ENCODE measurements at regions not wholly inside any gene's neighbourhood (a gene's known extent, or its start where the extent isn't known, plus 50 kb on each side); places are given as distances from the start of the nearest gene placed in this dataset.
"Not testable (repeated sequence)": the region's sequence is repeated elsewhere in the genome, so short reads cannot be mapped to it uniquely, and the experiment has no call there.

DNA sequence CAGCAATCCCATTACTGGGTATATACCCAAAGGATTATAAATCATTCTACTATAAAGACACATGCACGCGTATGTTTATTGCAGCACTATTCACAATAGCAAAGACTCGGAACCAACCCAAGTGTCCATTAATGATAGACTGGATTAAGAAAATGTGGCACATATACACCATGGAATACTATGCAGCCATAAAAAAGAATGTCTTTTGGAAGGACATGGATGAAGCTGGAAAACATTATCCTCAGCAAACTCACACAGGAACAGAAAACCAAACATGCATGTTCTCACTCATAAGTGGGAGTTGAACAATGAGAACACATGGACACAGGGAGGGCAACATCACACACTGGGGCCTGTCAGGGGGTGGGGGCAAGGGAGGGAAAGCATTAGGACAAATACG, 143.7 kb upstream of the IVNS1ABP start:
- not testable (repeated sequence) for DNase-seq

DNA sequence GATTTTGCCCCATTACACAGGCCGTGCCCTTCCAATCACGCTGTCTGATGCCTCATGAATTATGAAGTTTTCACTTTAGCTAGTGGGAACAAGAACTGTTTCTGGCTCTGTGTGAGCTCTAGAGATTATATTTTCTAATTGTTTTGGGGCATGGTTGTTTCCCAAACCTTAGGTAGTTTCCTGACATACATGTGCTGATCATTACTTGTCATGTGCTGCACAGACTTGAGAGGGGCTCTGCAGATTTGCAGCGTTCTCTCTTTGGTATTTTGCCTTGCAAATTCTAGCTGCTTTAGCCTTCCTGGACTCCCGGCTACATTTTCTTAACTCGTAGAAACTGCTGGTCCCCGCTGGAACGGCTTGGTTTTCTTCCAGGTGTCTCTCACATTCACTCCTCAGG, 142.1 kb upstream of the IVNS1ABP start:
- no peak for DNase-seq

GRCh38 chr1:185458670-185459069, 141.6 kb upstream of the IVNS1ABP start:
- no peak for DNase-seq

- DNase-seq = no peak
These were observed 136.6 kb upstream of the IVNS1ABP start for GRCh38 chr1:185453496-185454192.

- DNase-seq = no peak
These were observed 133.9 kb upstream of the IVNS1ABP start for GRCh38 chr1:185450917-185451316.

DNA sequence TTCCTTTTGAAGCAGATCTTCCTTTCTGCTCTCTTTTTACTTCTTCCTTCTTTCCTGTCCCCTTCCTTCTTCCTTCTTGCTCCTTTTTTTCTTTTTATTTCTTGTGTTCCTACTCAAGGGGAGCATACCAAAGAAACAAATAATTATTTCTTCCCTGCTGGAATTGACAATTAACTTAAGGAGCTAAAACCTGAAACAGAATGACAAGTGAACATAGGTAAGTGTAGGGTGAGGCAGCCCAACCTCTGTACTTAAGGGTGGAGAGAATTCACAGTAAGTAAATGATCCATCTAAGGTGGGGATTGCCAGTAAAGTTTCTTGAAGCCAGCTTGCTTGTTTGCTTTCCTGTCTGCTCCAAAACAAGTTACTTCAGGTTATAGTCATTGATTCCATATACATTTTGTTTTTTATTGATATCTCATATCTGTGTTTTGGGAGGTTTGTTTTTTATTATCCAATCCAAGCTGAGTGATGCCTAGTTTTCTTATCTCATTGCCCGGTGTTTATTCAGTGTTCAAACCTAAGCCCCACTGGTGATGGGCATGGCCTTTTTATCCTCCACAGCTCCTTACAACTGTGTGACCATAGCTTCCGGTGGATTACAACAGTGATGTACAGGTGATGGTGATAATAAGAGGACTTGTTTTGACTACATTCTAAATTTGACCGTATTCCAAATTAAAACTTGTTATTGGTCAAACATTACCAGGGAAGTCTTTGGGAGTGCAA, 133.2 kb upstream of the IVNS1ABP start:
- no peak for DNase-seq

DNA sequence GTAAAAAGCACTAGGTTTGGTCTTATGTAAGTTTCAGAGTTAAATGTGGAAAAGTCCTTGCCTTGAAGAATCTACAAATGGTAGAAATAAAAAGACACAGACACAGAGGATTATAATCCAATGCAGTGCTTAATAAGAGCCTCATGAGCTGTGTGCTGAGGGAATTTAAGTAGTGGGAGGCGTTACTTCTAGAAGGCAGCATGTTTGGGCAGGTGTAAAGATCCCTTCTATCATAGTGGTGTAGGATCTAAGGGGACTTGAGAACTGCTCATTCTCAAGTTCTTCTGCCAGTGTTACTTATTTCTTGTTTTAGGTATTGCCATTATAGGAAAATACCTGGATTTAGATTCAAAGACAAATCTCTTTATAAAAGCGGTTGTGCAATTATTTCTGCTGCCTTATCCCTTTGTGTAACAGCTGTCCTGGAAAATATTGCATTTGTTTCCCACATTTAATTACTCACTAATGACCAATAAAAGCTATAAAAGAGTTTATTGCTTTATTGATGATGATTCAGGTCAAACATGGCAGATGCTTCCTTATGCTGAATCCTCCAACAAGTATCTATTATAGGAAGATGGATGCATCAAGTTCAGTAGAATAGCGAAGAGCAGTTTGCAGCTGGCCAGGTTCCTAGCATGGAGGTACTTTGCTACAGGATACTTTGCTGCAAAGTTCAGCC, 132.5 kb upstream of the IVNS1ABP start:
- DNase-seq = no peak

DNA sequence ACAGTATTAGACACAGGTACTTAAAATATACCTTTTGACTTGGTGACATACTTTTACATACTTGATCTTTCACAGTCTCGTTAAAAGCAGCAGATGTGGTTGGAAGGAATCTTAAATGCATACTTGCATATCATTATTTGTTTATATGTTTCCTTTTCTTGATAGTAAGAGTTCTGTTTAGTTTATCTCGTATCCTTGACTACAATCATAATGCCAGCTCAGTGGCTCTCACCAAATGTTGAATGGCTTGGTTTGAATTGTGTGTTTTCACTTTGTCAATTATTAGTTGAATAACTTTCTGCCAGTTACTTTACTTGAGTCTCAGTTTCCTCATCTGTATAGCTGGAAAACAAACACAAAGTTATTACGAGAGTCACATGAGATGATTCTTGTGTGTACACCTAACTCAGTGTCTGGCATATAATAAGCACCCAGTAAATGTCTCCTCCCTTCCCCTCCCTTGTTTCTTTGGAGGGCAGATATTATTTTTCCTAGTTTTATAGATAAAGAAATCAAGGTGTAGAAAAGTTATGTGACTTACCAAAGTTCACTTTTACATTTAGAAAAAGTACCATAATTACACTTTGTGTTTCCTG, 131.6 kb upstream of the IVNS1ABP start:
- no peak for DNase-seq

DNA sequence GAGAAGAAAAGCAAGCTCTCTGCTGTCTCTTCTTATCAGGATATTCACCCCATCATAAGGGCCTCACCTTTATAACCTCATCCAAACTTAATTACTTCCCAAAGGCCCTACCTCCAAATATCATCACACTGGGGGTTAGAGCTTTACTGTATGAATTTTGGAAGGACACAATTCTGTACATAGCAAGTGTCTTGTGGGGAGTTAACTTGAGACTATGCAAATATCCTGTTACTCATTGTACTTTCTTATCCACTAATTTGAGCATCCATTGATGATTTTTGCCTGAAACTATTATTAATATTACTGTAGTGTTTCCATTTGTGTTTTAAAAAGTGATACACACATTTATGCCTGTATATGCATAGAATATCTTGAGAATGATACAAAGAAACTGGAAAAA, 129.1 kb upstream of the IVNS1ABP start:
- DNase-seq = no peak

GRCh38 chr1:185445594-185445993, 128.6 kb upstream of the IVNS1ABP start:
- DNase-seq = no peak

- DNase-seq = no peak
These were observed 127.6 kb upstream of the IVNS1ABP start for GRCh38 chr1:185444676-185445075.

DNA sequence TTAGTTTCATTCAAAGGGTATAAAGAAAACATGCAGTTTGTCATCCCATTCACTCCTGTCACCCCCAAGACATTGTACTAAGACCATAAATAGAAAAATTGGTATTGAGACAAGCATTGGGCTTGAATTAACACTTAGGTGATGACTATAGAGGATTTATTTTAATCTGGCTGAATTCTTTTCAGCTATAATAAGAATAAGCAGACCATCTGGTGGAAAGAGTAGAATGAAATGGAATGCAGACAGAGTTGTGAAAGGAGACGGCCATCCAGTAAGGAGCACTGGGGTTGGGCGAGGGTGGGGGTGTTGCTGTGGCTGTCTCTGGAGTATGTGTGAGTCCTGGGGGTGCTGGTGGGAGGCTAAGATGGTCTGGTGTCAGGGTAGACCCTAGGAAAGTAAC, 125.0 kb upstream of the IVNS1ABP start:
- DNase-seq = no peak

DNA sequence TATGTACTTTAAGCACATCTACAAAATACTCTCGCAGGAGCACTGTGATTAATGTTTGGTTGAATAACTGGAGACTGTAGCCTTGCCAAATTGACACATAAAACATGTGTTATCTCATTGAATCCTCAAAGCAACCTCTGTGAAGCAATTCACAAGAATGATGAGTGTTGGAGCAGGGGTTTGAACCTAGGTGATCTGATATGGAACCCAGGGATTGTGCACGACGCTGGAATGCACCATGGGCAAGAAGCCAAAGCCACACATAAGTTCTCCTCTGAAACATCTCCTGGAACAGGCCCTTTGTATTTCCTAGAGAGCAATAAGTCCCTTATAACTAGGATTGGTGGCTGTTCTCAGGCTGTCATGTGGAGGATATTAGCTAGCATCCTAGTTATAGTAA, 124.6 kb upstream of the IVNS1ABP start:
- no peak for DNase-seq

GRCh38 chr1:185440877-185441276, 123.8 kb upstream of the IVNS1ABP start:
- DNase-seq = no peak

DNA sequence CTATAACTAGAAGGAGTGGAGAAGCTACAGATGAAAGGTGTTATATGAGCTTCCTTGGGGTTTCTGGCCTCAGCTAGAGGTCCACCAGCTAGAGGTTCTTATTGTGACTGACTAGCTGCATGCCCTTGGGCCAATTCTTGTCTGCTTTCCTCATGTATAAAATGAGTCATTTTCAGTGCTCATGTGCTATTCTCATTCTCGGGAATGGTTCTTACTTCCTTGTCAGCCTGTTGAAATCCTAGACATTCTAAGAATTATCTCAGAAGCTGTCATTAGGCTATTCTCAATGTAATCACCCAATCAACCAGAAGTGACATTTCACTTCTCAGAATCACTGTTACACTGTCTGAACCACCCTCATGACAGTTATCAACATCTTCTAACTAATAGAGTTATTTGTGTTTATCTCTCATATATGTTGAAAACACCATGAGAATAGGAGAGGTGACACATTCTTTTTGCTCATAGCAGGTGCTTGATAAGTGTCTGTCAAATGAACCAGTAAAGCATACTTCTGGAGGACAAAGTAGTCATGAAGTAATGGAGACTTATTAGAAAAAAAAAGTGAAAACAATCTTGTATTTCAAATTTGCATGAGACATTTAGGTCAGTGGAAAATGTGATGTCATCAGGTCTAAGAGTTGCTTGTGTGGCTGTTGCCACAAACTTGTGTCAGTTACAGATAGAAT, 122.8 kb upstream of the IVNS1ABP start:
- no peak for DNase-seq

DNA sequence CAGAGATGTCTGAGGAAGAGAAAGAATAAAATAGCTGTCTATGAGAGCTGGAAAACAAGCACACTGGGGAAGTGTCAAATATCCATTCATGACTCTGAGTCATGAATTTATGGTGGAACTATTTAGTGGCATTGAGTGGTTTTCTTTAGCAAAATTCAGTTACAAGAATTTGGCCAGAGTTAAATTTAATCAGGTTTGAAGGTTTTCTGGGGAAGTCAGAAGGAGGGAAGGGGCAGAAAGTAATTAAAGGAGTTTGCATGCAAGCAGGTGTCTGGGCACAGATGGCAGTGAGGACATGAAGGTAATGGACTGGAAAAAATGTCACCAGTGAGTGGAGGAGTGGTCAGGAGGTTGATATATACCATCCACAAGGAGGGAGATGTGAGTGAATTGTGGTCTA, 121.9 kb upstream of the IVNS1ABP start:
- no peak for DNase-seq

DNA sequence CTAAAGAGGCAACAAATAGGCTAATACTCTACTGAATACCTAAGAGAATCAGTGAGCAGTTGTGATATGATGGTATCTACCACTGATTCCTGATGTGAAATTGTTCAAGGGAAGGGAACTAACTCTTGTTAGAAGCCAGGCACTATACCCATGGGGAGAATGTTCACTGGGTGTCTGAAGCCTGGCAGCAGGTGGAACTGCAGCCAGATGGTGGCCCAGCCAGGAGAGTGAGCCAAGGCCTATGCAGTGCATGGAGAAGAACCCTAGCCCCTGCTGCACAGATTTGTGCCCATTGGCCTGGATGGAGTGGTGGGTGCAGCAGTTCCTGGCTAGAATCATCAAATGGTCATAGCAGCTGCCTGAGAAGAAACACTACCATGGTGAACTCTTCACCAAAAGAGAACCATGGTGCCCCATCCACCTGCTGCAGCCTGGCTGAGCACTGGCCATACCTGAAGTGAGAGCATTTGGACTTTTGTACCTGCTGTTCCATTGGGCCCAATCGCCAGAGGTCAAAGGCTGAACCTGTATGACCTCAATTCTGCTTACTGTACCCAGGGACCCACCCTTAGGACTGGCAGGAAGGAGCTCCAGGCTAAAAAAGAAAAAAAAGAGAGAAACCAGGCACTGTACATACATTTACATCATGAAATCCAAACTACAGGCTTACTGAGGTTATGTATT, 118.8 kb upstream of the IVNS1ABP start:
- DNase-seq = no peak

DNA sequence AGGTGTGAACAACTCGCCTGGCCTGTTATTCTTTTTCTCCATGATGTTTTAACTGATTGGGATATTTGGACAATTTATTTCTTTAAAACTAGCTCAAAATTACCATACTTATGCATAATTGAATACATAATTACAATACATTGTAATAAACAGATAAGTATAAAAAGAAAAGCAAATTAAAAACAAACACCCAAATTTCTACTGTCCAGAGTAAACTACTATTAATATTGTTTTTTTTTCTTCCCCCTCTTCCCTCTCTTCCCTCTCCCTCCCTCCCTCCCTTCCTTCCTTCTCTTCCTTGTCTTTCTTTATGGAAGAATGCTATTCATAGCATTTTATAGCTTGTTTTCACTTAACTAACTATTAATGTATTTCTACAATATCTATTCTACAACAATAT, 117.7 kb upstream of the IVNS1ABP start:
- no peak for DNase-seq

GRCh38 chr1:185433667-185434066, 116.6 kb upstream of the IVNS1ABP start:
- no peak for DNase-seq

DNA sequence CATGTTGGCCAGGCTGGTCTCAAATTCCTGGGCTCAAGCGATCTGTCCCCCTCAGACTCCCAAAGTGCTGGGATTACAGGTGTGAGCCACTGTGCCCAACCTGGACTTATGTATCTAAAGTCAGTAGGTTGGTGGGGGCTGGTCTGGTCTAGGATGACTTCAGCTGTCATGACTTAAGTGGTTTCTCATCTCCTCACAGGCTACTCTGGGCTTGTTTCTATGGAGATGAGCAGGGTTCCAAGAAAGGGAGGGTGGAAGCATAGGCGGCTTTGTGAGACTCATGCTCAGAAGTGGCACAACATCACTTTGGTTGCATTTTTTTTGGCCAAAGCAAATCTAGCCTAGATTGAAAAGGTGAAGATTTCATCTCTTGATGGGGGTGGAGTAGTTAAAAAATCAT, 115.9 kb upstream of the IVNS1ABP start:
- no peak for DNase-seq

- DNase-seq = no peak
These were observed 114.6 kb upstream of the IVNS1ABP start for GRCh38 chr1:185431612-185432011.

GRCh38 chr1:185429668-185430067, 112.6 kb upstream of the IVNS1ABP start:
- DNase-seq = not testable (repeated sequence)

DNA sequence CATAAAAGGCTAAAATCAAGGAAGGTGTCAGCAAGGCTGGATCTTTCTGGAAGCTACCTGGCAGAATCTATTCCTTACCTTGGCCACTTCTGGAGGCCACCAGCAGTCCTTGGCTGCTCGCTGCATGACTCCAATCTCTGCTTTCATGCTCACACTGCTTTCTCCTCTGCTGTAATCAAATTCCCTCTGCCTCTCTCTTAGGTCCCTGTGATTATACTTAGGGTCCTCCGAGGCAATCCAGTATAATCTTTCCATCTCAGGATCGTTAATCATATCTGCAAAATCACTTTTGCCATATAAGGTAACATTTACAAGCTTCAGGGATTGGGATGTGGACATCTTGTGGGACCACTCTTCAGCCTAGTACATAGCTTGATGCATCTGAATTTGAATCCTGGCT, 110.7 kb upstream of the IVNS1ABP start:
- no peak for DNase-seq
